ENCODE measurements at regions not wholly inside any gene's neighbourhood (a gene's known extent, or its start where the extent isn't known, plus 50 kb on each side); places are given as distances from the start of the nearest gene placed in this dataset.

DNA sequence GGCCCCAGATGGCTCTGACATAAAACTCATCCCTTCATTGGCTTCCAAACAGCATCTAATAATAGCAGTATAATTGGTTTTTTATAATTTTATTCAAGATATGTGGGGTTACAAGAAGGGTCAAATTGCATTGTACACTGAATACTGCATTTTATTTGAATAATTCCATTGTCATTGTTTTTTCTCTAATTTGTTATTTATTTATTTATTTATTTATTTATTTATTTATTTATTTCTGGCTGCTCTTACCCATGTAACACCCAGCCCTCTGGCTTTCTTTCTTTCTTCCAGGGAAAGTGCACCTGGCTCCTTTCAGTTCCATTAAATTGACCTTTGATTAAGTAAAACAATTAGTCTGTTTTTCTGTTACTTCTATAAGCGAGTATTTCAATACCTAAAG lies 210.1 kb downstream of the CDH9 start:
- DNase-seq (ENCODE audit: low read depth) = no peak

DNA sequence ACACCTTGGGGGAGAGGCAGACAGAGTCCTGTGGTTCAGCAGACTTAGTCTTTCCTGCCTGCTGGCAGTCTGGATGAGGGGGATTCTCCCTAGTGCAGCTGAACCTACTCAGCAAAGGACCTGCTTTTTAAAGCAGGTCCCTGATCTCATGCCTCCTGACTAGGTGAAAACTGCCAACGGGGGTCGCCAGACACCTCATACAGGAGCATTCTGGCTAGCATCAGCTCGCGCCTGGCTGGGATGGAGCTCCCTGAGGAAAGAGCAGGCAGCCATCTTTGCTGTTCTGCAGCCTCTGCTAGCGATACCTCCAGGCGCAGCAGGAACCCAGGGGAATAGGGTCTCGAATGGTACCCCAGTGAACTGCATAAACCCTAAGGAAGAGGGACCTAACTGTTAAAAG lies 225.2 kb downstream of the CDH9 start:
- no peak for DNase-seq (ENCODE audit: low read depth)

DNA sequence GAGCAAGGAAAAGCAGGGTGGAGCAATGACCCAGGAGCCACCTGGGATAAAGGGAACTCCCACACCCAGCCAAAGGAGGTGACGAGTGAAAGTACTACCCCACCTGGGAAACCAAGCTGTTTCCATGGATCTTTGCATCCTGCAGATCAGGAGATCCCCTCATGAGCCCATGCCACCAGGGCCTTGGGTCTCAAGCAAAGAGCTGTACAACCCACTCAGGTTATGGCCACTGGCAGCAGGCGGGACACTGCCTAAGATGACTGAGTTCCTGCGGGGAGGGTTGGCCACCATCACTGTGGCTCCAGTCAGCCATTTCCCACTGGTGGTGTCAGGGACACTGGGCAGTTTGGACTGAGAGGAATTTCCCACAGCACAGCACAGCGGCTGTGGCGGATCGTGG lies 225.7 kb downstream of the CDH9 start:
- DNase-seq (ENCODE audit: low read depth) = no peak

DNA sequence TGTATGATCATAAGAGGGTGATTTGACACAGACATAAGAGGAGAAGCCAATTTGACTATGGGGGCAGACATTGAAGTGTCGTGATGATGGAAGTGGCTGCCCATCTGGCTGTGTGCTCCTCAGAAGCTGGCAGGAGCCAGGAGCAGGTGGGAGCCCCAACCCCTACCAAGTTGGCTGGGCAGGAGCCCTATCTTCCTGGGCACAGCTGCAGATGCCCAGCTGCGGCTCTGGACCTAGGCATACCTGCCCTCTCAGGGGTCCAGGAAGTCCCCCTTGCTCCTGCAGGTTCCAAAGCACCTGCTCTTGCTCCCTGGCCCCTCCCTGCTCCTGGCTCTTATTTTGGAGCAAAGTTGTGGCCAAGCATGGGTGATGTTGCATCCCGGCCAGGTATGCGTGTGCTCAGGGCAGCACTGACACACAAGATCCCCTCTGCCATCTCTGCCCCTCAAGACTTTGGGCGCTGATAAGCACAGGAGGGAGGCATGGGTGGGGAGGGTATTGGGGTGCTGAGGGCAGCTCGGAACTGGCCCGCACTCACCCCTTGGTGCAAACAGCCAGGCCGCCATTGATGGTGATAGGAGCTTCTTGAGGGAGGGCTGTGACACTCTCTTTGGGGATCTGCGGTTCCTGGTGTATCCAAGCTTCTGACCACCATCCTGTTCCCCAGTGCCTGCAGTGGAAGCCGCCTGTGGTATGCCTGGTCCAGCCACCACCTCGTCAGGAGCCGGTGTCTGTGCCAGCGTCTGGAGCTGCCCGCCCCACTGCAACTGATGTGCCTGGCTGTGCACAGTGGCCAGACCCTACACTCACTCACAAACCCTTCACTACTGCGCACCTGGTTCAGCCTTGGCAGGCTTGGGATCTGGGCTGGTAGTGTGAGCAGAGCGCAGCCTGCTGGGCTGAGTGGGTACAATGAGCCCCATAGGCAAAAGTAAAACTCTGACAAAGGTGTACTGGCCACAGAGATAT lies 230.9 kb downstream of the CDH9 start:
- DNase-seq (ENCODE audit: low read depth) = no peak

DNA sequence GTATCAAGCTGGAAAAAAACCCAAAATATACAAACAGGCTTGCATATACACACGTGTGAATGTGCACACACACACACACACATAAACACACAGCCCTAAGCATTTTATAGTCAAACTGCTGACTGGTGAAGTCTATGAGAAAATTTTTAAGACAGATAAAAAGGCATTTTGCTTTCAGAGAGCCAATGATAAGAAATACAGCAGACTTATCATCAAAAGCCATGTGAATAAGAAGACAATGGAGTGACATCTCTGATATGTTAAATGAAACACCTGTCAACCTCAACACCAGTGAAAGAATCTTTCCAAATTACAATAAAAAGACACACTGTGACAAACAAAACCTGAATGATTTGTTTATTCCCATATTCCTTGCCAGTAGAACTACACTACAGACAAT lies 233.3 kb downstream of the CDH9 start:
- no peak for DNase-seq (ENCODE audit: low read depth)

DNA sequence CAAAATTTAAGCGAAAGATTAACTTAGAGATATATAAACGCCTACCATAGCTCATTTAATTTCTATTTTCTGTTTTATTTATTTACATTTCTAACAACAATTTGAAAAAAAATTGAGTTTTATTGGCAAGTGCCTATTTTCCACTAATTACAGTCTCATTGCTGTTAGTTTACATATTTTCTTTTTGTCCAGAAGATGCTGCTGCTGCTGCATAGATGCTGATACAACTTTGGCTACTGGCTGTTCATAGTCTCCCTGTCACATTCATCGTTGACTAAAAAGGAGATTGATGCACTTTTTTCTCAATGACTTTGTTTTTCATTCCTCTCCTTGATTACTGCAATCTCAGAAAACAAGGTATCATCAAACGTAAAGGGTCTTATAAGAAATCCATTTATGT lies 235.4 kb downstream of the CDH9 start:
- DNase-seq (ENCODE audit: low read depth) = no peak

DNA sequence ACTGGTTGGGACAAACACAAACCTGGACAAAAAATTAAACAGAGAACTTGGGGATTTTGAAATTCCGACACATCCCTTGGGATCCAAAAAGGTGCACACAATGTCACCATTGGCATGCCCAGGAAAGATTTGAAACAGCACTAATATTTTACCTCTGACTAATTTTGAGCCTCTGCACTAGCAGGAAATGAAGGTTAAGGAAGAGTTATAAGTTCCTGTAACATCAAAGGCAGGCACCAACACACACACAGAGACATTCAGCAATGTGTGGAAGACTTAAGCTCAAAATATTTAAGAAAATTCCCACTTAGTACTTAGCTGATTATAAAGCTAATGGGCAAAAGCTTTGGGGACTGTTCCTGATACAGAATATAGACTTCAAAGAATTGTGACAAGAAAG lies 247.0 kb downstream of the CDH9 start:
- DNase-seq (ENCODE audit: low read depth) = peak; percentile 22

DNA sequence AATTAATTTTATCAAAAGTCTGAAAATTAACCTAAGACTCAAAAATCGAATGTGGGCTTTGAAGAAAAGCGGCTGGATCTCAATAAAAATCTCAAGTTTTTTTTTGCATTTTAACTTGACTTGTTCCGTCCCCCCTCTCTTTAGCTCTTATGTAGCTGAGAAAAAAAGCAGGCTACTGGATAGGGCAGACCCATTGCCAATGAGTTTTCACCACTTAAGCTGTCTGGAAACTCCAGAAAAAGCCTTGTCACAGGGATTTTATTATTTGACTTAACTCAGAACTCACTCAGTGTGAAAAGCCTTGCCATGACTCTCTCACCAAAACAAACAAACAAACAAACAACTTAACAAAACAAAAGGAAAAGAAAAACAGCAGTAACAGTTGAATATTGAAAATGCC lies 247.4 kb downstream of the CDH9 start:
- DNase-seq (ENCODE audit: low read depth) = peak; percentile 5

DNA sequence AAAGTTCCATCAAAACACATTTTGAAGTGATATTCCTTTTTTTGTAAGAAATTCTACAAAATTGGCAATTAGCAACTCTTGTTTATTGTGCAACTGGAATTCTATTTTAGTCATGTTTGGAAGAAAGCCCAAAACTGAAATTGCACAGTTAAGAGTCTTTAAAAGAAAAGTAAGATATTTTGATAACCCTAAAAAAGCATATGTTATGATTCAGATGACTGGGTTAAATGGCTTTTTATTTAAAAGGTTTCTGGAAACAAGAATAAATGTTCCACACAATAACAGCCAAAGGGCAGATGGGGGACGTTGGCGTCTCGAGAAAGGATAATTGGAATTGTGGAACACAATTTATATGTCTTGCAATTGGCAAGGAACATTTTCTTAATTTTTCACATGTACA lies 275.2 kb downstream of the CDH9 start:
- no peak for DNase-seq (ENCODE audit: low read depth)

DNA sequence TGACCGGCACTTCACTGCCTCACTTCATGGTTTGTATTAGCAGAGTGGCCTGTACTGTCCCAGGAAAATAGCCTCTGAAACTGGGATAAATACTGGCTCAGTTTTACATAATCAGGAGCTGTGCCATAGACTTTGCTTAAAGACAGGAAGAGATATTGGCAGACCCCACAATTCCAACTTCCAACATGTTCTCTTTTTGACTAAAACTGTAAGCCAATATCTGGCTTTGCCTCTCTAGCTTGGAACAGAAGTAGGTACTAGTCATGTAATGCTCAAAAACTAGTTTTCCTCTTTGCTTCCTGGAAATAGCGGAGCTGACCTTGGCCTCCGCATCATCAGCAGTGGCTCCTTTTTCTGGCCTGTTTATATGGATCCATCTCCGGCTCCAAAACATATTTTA lies 276.9 kb downstream of the CDH9 start:
- DNase-seq (ENCODE audit: low read depth) = no peak

DNA sequence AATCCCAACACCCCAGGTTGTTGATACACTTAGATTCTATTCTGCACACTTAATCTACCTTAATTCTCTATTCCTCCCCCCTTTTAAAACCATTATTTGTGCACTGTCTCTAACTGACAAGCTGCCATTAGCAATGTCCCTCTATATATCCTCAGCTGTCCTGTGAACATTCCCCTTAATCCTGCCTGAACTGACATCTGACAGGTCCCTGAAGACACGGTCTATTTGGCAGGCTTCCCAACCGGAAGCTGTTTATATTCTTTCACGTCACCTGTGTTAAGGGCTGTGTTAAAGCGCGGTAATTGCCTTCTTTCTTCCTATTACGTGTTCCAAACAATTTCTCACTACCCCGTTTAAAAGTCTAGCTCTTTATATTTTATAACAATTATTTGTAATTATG lies 277.3 kb downstream of the CDH9 start:
- DNase-seq (ENCODE audit: low read depth) = no peak

DNA sequence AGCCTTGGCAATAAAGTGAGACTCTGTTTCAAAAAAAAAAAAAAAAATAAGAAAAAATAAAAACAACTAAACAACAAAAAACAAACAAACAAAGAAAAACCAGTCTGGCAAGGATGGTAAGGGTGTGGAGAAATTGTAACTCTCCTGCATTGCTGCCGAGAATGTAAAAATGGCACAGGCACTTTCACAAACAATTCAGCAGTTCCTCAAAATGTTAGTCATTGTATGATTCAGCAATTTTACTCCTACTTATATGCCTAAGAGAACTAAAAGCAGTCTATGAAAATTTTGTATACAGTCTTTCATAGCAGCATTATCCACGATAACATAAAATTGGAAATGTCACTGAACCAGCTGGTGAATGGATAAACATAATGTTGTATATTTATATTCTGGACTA lies 280.4 kb downstream of the CDH9 start:
- no peak for DNase-seq (ENCODE audit: low read depth)

DNA sequence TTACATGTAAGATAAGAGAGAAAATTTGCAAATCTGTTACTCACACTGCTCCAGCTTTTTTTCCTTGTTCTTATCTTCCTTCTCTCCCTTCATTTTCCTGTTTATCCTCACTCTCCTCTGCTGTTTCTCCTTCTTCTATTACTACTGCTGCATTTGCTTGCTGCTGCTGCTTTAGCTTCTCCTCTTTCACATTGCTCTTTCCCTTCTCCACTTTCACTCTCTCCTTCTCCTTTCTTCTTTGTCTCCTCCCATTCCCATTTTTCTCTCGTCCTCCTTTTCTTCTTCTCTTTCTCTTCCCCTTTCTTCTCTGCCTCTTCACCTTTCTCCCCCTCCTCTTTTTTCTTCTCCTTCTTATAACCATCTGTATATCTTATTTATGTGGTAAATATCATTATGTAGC lies 288.6 kb downstream of the CDH9 start:
- no peak for DNase-seq (ENCODE audit: low read depth)

DNA sequence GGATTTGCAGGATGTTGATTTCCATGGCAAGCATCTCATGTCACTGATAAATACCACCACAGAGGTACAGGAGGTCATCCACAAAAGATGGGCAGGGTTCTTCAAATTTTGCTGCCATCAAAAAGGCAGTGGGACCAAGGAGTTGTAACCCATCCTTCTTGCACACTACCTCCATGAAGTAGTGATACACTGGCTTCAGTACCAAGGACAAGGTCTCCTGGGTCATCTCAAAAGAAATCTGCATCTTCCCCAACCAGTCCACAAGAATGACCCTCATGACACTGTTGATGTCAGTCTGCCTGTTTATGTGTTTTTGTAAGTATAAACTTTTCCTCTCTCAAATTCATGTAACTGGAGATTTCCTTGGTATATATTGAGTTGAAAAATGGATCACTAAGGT lies 298.2 kb downstream of the CDH9 start:
- no peak for DNase-seq (ENCODE audit: low read depth)

DNA sequence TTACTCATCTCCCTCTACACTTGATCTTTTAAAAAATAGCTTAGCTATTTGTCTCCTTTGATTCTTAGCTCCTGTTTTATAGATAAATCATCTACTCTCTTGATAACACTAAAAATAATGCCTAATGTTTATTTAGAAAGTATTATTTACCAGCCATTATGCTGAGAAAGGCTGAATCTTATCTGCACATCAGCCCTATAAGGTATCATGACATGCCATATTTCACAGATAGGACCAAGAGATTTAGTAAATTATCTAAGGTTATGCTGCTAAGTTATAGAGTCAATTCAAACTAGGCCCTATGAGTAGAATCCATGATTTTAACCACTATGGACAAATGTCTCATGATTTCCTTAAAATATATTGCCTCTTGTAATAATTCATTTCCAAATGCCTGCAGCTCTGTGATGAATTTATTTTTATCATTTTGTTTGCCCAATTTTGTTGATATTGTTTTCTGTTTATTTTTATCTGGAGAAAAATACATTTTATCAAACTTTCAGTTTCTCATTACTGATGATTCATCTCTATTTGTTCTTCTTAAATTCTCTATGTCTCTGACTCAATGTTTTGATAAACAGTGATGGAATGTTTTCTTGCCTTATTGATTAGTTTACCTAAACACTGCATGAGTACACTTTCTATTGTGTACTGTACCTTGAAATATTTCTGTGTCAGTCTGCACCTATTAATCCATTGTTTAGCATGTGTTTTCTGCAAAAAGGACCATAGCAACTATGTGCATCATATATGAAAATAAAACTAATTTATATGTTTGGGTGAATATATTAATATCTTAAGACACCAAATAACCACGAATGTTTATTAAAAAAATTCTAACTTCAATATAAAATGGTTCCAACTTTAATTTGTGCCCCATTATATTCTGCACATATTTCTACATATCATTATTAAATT lies 300.8 kb downstream of the CDH9 start:
- peak; percentile 4 for DNase-seq (ENCODE audit: low read depth)

DNA sequence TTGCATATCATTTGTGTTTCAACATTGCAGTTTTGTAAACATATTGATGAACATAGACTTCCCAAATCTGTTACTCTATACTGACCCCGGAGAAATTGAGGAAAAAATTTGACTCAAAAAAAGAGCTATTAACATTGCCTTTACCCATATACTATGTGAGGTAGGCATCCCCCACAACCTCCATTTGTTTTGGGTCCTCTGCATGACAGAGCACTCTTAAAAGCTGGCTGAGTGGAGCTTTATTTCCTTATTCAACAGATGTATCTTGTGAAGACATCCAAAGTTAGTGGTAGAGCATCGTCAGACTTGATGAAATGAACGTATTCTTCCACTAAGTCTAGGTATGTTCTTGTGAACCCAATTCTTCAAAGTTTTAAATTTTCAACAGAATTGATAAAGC lies 310.5 kb downstream of the CDH9 start:
- DNase-seq (ENCODE audit: low read depth) = no peak

DNA sequence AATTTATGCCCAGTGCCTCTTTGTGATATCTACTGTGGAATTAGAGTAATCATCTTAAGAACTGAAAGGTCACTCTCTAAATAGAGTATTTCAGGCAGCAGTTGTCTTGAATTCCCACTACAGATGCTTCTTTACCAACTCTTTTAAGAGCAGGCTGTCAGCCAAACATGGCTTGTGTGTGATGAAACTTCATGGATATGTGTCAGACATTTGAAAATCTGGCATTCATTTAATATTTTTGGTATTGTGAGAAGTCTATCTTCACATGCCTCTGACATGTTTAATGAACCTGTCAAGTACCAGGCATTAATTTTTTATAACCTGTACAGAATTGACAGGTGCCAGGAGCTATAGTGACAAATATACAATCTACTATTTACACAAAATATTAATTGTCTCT lies 318.6 kb downstream of the CDH9 start:
- DNase-seq (ENCODE audit: low read depth) = no peak

DNA sequence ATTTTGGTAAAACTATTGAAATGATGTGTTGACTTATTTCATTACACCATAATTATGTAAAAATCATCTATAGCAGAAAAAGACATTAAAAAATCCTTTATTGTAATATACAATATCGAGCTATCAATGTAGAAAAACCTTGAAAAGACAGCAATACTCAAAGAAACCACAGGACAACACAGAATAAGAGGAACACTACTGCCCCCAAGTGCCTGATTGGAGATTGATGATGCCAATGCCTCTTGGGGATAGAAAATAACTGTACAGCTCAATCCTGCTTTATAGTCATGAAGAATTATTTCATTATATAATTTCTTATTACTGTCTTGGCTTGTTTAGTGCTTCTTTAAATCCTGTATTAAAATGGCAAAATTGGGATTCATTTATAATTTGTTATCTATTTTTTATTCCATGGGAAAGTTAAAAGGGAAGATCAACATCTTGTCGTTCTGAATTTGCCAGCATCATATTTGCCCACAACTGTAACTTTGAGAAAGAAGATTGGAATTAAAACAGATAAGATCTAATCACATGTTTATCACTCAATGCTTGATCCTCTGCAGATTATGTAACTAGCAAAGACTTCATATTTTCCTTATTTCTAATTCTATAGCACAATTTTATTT lies 337.5 kb downstream of the CDH9 start:
- DNase-seq (ENCODE audit: low read depth) = peak; percentile 42

DNA sequence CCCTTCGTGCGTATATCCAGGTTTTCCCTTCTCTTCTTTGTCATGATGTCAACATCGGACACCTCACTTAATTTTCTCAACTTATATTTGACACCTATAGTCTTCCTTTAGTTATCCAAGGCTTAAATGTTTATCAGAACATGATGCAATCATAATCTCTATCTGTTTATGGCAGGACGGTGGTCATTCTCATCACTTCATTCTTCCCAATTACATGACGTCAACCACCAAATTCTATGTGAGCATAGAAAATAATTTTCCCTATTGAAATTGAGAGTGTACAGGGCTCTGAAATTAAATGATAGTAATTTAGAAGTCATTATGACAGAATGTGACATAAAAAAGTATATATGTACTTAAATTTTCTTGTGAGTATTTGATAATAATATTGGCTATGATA lies 345.4 kb downstream of the CDH9 start:
- no peak for DNase-seq (ENCODE audit: low read depth)

DNA sequence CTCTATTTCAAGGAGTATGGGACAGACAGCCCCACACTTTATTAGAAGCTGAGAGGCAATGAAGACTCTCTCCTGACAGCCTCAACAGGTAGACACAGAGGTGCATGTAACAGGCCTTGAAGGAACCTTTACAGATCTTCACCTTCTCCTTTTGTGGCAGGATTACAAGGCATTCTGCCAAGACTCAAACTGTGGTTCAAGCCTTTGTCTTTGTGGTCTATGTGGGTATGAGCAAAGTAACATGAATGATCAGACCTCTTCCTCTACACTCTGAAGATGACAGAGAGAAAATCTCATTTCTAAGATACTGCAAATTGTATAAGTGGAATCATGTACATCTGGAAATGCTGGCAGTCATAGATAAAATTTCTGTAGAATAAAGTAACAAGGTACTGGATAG lies 346.9 kb downstream of the CDH9 start:
- no peak for DNase-seq (ENCODE audit: low read depth)

DNA sequence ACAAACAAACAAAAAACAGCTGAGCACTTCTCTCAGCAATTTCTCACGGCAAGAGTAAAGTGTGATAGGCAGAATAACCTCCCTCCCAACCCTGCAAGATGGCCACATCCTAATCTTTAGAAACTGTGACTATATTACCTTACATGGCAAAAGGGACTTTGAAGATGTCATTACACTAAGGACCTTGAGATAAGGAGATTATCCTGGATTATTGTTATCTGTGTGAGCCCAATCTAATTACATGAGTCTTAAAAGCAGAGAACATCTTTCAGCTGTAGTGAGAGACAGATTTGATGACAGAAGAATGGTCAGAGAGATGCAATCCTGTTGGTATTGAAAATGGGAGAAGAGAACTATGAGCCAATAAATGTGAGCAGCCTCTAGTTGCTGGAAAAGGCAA lies 347.9 kb downstream of the CDH9 start:
- no peak for DNase-seq (ENCODE audit: low read depth)

DNA sequence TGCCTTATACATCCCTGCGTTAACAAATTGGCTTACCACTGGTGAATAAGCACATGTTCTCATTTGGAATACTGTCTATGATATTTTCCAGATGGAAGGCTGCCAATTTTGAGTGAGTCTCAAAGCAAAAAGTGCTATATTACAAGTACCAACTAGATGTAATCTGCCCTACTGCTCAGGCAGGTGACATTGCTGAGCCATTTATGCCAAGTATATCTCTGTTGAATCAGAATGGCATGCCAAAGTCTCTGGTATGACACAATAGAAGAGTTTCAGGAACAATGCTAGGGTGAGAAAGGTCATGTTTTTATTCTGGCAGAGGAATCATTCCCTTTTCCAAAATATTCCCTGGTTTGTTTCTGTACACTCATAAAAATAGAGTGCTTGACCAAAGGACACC lies 356.5 kb downstream of the CDH9 start:
- DNase-seq (ENCODE audit: low read depth) = no peak

DNA sequence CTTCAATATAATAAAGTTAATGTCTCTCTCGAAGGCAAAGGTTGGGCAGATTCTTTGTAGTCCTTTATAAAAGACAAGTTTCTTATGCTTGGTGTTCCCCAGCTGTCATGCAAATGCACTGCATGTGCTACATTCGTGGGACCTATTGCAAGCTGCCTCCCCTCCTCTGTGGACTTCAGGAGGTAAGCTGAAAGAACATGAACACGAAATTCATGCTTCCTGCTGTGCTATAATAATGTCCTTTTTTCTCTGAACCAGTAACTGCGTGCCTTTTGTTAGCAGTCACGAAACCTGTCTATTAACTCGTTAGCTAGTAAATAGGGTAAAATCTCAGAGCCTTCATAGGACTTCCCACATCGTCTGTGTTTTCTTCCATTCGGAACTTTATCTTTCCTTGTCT lies 363.5 kb downstream of the CDH9 start:
- no peak for DNase-seq (ENCODE audit: low read depth)
